MM.1S (cell line): ENCODE measurements at regions not wholly inside any gene's neighbourhood (a gene's known extent, or its start where the extent isn't known, plus 50 kb on each side); places are given as distances from the start of the nearest gene placed in this dataset.

Experiments used
- EZH2 ChIP-seq: fragments of 300-600 bp; sonication (generic); optimal IDR thresholded peaks from 2 replicates; pipeline ENCODE3; 2017; ENCODE audit warnings: low read depth, mild to moderate bottlenecking, antibody characterized with exemption, low read length, mixed read lengths
- TF ChIP-seq, protein P1 (sequence below): fragments of 300-600 bp; sonication (generic); IDR thresholded peaks from 2 replicates; pipeline ENCODE4 v1.5.1; 2016; ENCODE audit warnings: antibody characterized with exemption, low read length, mixed read lengths

DNA sequence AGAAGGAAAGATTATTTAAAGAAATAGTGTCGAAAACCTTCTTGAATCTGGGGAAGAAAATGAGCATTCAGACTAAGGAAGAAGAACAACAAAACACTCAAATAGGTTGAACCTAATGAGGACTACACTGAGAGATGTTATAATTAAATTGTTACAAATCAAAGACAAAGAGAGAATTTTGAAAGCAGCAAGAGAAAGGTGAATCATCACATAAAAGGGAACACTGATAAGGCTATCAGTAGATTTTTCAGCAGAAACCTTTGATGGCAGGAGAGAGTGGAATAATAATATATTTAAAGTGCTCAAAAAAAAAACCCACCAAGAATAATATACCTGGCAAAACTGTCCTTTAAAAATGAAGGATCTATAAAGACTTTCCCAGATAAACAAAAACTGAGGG, 114.9 kb downstream of the AREG start:
- TF ChIP-seq, protein P1, sequence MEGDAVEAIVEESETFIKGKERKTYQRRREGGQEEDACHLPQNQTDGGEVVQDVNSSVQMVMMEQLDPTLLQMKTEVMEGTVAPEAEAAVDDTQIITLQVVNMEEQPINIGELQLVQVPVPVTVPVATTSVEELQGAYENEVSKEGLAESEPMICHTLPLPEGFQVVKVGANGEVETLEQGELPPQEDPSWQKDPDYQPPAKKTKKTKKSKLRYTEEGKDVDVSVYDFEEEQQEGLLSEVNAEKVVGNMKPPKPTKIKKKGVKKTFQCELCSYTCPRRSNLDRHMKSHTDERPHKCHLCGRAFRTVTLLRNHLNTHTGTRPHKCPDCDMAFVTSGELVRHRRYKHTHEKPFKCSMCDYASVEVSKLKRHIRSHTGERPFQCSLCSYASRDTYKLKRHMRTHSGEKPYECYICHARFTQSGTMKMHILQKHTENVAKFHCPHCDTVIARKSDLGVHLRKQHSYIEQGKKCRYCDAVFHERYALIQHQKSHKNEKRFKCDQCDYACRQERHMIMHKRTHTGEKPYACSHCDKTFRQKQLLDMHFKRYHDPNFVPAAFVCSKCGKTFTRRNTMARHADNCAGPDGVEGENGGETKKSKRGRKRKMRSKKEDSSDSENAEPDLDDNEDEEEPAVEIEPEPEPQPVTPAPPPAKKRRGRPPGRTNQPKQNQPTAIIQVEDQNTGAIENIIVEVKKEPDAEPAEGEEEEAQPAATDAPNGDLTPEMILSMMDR, result no peak
- no peak for TF ChIP-seq EZH2
